GM19468 (cell line): ENCODE measurements at regions not wholly inside any gene's neighbourhood (a gene's known extent, or its start where the extent isn't known, plus 50 kb on each side); places are given as distances from the start of the nearest gene placed in this dataset.
"Not testable (repeated sequence)": the region's sequence is repeated elsewhere in the genome, so short reads cannot be mapped to it uniquely, and the experiment has no call there.

Source experiments
- ATAC-seq: cut with Tn5 transposase; IDR thresholded peaks from one replicate; pipeline ENCODE4 v1.9.1; 2021; ENCODE audit warnings: mild to moderate bottlenecking, moderate library complexity, moderate number of reproducible peaks; ENCODE audit not compliant: unreplicated experiment; ENCODE audit errors: extremely low read depth

DNA sequence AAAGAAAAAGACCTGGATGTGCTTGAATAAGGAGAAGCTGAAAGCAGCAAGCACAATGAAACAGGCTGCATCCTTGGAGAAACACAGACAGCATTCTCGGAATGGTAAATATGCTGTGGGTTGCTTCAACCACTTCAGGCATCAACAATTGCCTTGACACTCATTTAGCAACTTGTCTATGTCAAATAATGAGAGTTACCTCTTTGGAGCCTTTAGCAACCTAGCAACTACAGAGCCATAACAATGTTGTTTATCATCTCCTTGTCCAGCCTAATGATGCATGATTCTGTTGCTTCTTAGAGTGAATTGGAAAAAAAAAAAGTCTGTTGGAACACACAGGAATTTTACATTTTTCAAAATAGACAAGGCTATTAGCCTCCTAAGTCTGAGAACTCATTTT, 410.6 kb downstream of the PIK3C3 start:
- no peak for ATAC-seq

DNA sequence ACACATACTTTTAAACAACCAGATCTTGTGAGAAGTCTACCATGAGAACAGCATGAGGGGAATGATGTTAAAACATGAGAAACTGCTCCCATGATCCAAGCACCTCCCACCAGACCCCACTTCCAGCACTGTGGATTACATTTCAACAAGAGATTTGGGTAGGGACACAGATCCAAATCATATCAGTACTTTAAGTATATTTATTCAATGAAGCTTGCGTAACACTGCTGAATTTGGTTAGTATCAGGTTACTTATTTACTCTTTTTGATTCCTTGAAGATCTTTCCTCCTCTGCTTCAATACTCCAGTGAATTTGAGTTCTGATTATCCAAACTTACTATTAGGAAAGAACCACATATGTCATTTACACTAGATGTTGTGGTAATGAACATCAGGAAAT, 418.6 kb downstream of the PIK3C3 start:
- no peak for ATAC-seq

DNA sequence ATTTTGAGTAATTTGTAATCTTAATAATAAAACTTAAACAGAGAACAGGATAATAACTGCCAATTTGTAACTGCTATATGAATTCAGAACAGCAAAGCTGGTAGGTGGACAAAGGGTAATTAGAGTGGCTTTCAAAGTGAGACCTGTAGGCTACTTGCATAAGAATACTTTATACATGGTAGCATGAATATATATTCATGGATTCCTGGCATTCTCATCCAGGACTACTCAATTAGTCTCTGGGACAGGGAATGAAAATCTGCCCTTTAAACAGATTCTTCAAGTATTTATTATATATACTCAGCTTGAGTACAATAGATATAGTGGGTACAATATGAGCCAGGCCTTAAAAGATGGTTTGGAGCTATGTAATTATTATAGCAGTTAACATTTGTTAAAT, 419.9 kb downstream of the PIK3C3 start:
- ATAC-seq: no peak

DNA sequence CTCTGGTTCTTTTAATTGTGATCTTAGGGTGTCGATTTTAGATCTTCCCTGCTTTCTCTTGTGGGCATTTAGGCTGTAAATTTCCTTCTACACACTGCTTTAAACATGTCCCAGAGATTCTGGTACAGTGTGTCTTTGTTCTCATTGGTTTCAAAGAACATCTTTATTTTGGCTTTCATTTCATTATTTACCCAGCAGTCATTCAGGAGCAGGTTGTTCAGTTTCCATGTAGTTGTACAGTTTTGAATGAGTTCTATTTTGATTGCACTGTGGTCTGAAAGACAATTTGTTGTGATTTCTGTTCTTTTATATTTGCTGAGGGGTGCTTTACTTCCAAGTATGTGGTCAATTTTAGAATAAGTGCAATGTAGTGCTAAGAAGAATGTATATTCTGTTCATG, 423.8 kb downstream of the PIK3C3 start:
- ATAC-seq: not testable (repeated sequence)

DNA sequence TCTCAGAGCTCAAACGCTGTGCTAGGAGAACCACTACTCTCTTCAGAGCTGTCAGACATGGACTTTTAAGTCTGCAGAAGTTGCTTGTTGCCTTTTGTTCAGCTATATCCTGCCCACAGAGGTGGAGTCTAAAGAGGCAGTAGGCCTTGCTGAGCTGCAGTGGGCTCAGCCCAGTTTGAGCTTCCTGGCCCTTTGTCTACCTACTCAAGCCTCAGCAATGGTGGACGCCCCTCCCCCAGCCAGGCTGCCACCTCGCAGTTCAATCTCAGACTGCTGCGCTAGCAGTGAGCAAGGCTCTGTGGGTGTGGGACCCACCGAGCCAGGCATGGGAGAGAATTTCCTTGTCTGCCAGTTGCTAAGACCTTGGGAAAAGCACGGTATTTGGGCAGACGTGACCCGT, 426.2 kb downstream of the PIK3C3 start:
- ATAC-seq: not testable (repeated sequence)

DNA sequence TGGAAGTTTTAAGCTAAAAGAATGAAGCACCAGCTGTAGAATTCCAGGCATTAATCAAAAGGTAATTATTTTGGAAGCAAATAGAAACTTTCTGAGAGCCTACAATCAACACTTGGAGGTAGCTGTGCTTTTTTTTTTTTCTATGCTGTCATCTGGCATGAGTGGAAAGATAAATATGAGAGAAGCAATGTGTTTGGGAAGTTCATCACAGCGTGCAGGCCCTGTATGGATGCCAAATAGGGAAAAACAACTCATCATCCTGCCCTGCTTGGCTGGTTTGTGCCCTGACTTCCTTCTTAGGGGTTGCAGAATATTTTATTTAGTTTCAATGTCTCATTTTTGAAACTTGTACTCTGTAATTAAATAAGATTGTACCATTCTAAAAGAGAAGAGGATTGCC, 437.4 kb downstream of the PIK3C3 start:
- no peak for ATAC-seq

DNA sequence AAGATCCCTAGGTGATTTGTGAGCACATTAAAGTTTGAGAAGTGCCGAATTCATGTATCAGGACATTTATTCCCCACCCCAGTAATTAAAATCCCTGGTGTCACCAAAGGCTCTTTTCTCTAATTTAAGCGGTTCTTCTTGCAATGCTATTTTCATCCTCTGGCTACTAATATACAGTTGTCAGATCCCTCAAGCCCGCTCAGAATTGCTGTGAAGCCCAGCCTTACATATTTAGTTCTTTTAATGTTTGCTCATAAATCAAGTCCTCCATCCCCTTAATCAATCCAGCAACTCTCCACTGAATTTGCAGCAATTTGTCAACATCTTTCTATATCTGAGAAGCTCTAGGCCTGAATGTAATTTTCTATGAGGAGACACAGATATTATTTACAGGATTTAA, 437.9 kb downstream of the PIK3C3 start:
- no peak for ATAC-seq

DNA sequence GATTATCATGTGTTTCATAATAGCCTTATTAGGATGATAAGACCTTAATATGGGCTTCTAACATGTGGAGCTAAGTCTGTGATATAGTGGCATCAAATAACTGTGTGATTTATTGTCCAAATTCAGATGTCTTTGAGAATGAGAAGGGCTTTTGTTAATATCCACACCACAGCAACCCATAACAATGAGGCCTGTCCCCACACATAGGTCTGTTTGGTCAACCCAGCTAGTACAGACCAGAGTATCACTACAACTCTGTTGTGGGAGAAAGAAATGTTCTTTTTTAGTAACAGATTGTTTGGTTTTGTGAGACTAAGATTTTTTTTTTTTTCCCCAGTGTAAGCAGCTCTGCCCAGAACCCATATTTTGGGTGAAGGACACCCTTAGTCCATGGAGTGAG, 439.2 kb downstream of the PIK3C3 start:
- ATAC-seq: no peak

DNA sequence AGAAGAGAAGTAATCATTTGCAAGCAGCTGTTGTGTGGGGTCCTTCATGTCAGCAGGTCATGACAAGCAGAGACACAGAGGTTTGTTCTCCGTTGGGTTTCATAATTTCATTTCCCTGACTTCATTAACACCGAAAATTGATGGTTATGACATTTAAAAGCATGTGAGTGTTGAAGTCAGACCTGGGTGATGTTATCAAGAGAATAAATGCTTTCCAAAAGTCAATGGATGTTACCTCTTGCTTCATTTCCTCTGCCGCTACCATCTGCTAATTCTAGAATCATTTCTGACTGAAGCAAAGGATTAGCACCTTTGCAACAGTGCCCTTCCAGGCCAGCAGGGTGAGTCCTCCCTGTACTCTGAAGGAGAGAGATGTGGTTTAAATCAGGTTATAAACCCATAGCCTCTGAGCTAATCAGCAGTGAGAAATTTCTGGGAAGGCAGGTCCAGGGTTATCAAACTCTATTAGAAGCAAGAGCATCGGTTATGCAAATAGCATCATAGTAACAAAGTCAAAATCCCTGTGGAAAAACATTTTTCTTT, 446.2 kb downstream of the PIK3C3 start:
- no peak for ATAC-seq

DNA sequence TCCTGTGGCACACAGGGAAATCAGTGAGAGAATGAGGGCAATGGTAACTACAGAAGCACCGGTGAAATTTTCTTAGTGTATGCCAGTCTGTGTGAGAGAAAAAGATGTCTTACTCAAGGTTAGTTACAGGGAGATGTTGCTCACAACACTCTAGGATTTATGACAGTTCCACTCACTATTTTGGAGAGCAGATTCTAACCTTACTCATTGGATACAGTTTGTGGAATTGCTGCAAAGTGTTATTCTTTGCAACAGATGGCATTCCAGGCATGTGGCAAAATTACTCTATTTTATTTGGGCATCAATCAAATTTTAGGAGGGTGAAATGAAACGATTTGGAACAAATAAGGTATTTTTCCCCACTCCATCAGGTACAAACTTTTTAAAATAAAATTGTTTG, 449.1 kb downstream of the PIK3C3 start:
- ATAC-seq: no peak

DNA sequence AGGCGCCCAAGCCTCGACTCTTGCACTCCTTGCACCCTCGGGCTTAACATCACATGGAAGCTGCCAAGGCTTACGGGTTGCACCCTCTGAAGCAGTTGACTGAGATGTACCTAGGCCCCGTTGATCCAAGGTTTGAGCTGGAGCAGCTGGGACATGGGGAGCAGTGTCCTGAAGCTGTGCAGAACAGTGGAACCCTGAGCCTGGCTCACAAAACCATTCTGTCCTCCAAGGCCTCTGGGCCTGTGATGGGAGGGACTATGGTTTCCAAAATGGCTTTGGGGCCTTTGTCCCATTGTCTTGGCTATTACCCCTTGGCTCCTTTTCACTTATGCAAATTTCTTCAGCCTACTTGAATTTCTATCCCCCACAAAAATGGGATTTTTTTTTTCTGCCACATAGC, 454.0 kb downstream of the PIK3C3 start:
- ATAC-seq: no peak

DNA sequence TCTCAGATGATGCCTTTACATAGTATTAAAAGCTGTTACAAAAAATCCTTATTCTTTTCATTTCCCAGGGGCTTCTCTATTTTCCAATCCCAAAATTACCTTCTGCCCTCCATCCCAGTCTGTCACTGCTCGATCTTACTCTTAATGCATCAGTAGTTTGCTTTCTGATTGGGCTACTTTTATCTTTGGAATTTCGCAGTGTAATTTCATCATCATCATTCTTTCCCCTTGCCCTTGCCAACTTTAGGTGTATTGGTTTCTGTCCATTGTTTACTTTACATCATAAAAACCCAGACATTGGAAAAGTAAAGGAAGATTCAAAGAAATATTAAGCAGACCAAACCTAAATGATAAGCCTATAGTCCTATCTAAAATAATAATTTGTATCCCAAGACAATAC, 457.2 kb downstream of the PIK3C3 start:
- ATAC-seq: no peak

DNA sequence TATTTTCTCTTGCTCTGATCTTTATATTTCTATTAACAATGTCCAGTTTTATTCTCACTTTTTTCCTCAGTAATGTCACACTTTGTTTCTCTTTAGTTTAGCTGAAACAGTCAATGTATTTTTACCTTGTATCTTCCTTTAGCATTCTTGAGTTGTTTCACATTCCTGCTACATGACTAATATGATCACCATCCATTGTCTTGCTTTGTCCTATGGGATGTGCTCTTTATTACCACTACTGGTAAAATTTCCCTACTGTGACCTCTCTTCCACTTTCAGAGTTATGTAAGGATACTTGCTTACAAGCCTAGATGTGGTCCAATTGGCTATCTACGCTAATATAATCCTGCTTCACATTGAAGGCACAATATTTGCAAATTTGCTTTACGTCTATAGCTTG, 457.9 kb downstream of the PIK3C3 start:
- ATAC-seq: no peak

DNA sequence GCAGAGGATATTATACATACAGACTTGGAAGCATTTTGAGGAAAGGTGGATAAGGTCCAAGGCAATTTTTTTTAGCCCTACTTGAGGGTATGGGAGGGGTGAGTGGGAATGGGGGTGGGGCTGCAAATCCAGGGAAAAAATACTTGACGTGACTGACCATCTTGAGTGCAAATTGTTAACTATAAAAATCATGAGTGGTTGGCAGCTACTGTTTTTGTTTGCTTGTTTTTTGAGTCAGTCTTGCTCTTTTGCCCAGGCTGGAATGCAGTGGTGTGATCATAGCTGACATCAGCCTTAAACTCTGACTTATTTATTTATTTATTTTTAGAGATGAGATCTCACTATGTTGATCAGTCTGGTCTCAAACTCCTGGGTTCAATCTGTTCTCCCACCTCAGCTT, 458.8 kb downstream of the PIK3C3 start:
- no peak for ATAC-seq

DNA sequence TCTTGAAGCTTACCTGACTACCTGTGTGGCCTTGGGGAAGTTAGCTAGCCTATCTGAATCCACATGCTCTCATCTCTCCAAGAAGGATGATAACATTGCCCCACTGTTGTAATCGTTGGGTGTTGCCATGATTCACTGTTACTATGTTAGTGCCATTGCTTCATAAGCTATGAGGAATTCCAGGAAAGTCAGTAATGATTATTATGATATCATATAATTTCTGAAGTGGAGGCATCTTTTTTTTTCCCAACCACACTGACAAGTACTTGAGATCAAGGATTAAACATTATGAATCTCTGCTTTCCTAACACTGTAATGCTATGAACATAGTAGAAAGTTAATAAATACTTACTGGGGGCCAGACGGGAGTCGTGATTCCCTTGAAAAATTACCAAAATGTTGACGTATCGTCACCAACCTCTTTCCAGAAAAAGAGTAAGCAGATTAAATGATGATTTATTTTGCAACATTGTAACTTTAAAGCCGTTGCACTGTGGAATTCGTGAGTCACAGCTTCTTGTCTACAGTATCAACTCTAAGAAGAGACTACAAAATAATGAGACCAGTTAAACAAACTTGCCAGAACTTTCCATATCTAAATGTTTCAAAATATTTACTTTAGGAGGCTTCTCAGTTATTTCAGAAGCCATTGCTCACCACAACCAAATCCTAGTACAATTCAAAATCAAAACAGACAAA, 459.9 kb downstream of the PIK3C3 start:
- ATAC-seq: no peak

DNA sequence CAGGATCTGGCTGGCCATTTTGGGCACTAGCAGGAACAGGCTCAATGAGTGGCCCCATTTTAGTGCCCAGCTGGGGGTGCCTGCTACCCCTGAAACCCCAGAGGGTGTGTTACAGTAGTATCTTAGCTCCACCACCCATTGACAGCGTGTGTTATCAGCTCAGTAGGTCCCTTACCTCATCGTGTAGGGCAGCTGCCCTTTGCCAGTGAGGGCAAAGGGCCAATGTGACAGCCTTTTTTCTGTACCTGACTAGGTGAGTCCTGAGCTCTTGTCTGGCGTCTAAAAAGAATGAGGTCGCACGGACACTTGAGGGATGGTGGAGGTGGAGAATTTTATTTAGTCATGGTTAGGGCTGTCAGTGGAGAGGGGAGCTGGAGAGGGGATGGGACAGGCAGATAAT, 462.2 kb downstream of the PIK3C3 start:
- no peak for ATAC-seq

DNA sequence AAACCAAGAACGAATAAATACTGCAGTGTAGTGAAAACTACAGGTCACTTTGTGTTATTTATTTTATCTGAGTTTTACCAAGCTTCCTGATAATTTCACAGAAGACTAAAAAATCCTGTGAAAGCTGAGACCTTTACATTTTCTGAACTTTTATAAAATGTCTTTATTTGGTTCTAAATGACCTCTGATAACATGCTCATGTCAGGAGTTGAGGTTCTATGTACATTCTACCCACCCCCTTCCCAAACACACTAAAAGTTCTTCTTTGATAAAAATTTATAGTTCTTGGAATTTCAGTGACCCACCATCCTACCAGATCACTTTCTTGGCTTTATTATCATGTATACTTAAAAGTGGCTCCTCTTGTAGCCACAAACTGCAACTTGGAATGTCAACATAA, 463.1 kb downstream of the PIK3C3 start:
- no peak for ATAC-seq

DNA sequence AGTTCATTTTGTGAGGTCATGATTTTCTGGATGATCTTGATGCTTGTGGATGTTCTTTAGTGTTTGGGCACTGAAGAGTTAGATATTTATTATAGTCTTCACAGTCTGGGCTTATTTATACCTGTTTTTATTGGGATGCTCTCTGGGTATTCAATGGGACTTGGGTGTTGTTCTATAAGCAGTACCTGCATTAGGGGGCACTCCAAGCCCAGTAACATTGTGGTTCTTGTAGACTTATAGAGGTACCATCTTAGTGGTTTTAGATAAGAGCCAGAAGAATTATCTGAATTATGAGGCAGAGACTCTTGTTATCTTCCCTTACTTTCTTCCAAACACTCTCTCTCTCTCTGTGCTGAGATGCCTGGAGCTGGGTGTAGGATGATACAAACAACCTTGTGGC, 470.0 kb downstream of the PIK3C3 start:
- ATAC-seq: no peak

DNA sequence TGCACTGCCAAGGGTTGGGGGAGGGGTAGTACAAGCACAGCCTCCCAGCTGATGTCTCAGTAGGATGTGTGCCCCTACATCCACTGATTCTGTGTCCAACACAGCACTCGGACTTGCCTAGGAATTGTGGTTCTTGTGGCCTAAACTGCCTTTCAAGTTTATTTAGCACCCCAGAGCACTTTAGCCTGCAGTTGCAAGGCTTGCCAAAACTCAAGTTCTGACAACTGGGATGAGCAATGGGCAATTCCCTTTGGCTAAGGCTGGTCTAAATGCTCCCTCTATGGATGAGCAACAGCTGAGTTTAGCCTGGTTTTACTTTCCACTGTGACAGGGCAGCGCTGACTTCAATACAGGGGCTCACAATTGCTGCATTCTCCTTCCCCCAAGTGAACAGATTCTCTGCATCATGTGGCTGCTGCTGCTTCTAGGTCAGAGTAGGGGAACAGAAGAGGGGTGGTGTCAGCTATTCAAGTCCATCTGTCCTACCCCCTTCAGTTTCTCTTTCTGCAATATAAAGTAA, 471.5 kb downstream of the PIK3C3 start:
- ATAC-seq: no peak

DNA sequence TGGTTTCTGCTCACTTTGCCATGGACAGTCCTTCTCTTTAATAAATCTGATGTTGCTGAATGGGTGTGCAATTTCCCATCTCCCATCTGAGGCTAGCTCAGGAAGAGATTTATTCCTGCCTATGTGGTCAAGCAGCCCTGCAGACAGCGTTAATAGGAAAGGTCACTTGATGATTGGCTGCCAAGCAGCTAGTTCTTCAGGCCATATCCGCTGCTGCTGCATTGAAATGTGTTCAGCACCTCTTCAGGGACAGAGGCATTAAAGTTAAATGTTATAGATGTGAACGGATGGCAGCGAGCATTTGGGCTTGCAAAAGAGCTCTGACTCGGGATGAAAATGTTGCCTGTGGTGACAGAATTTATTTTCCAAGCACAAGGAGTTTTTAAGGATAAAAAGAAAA, 474.2 kb downstream of the PIK3C3 start:
- no peak for ATAC-seq

DNA sequence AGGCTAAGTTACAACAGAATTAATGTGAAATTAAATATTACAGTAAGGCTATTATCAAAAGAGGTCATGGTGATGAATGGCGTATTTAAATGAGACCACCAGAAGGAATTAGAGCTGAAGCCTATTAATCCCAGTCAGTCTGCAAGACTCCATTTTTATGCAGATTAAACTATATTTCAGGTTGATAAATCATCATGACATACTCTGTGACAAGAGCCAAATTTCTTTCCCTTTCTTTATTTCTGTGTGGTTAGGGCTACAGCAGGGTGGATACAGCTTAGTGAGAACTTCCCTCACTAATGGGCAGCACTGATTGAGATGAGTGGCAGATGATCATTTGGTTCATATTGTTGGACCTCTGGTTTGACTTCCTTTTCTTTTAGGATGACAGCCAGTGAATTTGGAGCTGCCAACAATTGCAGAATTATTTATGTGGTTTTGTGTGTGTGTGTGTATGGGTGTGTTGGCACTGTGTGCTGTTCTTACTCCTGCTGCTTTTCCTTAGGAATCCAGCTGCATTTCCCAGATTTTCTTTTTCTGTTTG, 481.3 kb downstream of the PIK3C3 start:
- no peak for ATAC-seq

DNA sequence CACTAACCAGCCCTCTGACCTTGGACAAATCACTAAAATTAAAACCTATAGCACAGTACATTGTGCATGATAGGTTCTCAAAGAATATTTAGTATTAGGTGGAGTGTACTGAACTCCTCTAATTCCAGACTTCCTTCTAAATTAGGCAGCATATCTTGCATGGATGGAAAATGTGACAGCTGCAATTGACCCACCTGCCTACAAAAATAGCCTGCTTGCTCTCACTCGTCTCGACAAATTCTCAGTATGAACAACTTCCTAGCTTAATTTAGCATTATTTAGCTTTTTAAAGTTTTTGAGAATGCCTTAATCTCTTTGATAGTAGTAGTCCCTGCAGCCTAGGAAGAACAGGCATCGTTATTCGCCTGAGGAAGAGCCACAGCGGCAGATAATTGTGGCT, 482.0 kb downstream of the PIK3C3 start:
- no peak for ATAC-seq
